Eye (tissue), 1 donor: ENCODE measurements at regions not wholly inside any gene's neighbourhood (a gene's known extent, or its start where the extent isn't known, plus 50 kb on each side); places are given as distances from the start of the nearest gene placed in this dataset.

Experiments
- DNase-seq: peaks from one replicate; pipeline ENCODE4 v3.0.0-alpha.2; 2015

- no peak for DNase-seq
Observed at GRCh38 chr5:158644301-158644700, 455.4 kb downstream of the EBF1 start.

- DNase-seq: no peak
Observed at GRCh38 chr5:158643840-158644239, 455.9 kb downstream of the EBF1 start.

- no peak for DNase-seq
Observed at GRCh38 chr5:158642879-158643278, 456.8 kb downstream of the EBF1 start.

GRCh38 chr5:158641016-158641415 lies 458.7 kb downstream of the EBF1 start:
- DNase-seq: no peak

- no peak for DNase-seq
Observed at GRCh38 chr5:158640593-158640980, 459.1 kb downstream of the EBF1 start.

- DNase-seq: no peak
Observed at GRCh38 chr5:158639881-158640592, 459.7 kb downstream of the EBF1 start.

- no peak for DNase-seq
Observed at GRCh38 chr5:158638396-158638795, 461.3 kb downstream of the EBF1 start.

- no peak for DNase-seq
Observed at GRCh38 chr5:158637039-158637438, 462.7 kb downstream of the EBF1 start.

GRCh38 chr5:158635565-158635964 lies 464.2 kb downstream of the EBF1 start:
- DNase-seq: no peak

GRCh38 chr5:158634714-158635113 lies 465.0 kb downstream of the EBF1 start:
- peak; percentile 33 for DNase-seq

GRCh38 chr5:158629591-158630312 lies 470.0 kb downstream of the EBF1 start:
- DNase-seq: no peak

GRCh38 chr5:158626718-158627117 lies 473.0 kb downstream of the EBF1 start:
- DNase-seq: no peak

- DNase-seq: no peak
Observed at GRCh38 chr5:158623971-158624370, 475.7 kb downstream of the EBF1 start.

GRCh38 chr5:158621391-158621790 lies 478.3 kb downstream of the EBF1 start:
- DNase-seq: peak; percentile 26

GRCh38 chr5:158619083-158619788 lies 480.5 kb downstream of the EBF1 start:
- DNase-seq: peak; percentile 45

GRCh38 chr5:158618256-158618655 lies 481.5 kb downstream of the EBF1 start:
- DNase-seq: no peak

- DNase-seq: no peak
Observed at GRCh38 chr5:158616707-158617106, 483.0 kb downstream of the EBF1 start.

- DNase-seq: no peak
Observed at GRCh38 chr5:158614951-158615350, 484.8 kb downstream of the EBF1 start.

GRCh38 chr5:158611581-158611980 lies 488.1 kb downstream of the EBF1 start:
- no peak for DNase-seq

GRCh38 chr5:158610051-158610415 lies 489.7 kb downstream of the EBF1 start:
- DNase-seq: no peak

GRCh38 chr5:158609333-158610050 lies 490.2 kb downstream of the EBF1 start:
- no peak for DNase-seq

GRCh38 chr5:158607088-158607487 lies 492.6 kb downstream of the EBF1 start:
- no peak for DNase-seq

- no peak for DNase-seq
Observed at GRCh38 chr5:158606233-158606632, 493.5 kb downstream of the EBF1 start.
